Neural cell (in vitro differentiated cells): ENCODE measurements at regions not wholly inside any gene's neighbourhood (a gene's known extent, or its start where the extent isn't known, plus 50 kb on each side); places are given as distances from the start of the nearest gene placed in this dataset.

Experiments used
- H2AFZ ChIP-seq: fragments of 200-600, 300-800 bp; sonication (generic), shearing (Covaris generic); 2 replicates; pipeline ENCODE4 v1.6.0; 2014; ENCODE audit warnings: low read depth, mild to moderate bottlenecking, antibody characterized with exemption, low read length, moderate library complexity
- H3F3A ChIP-seq: fragments of 200-600 bp; shearing (Covaris generic); 2 replicates; pipeline ENCODE4 v1.6.1; 2016; ENCODE audit warnings: mild to moderate bottlenecking, moderate library complexity, mixed read lengths, antibody characterized with exemption, low read length; ENCODE audit not compliant: insufficient read depth, poor library complexity, severe bottlenecking
- H3K27ac ChIP-seq: fragments of 200-600, 300-800 bp; sonication (generic), shearing (Covaris generic); 2 replicates; pipeline ENCODE4 v1.5.1; 2014; ENCODE audit warnings: mild to moderate bottlenecking, low read length, moderate library complexity
- H3K27me3 ChIP-seq: fragments of 300-800, 200-600 bp; sonication (generic), shearing (Covaris generic); 2 replicates; pipeline ENCODE4 v1.6.0; 2014; ENCODE audit warnings: mild to moderate bottlenecking, low read depth, low read length, moderate library complexity; ENCODE audit not compliant: insufficient read depth
- H3K36me3 ChIP-seq: fragments of 300-800, 200-600 bp; sonication (generic), shearing (Covaris generic); 2 replicates; pipeline ENCODE4 v1.5.1; 2014; ENCODE audit warnings: mild to moderate bottlenecking, antibody characterized with exemption, low read length, moderate library complexity; ENCODE audit not compliant: insufficient read depth
- H3K4me2 ChIP-seq: fragments of 300-800, 200-600 bp; sonication (generic), shearing (Covaris generic); 2 replicates; pipeline ENCODE4 v1.6.0; 2014; ENCODE audit warnings: mild to moderate bottlenecking, low read length
- H3K4me3 ChIP-seq: fragments of 300-800, 200-600 bp; sonication (generic), shearing (Covaris generic); 2 replicates; pipeline ENCODE4 v1.5.1; 2014; ENCODE audit warnings: mild to moderate bottlenecking, low read length, moderate library complexity
- H3K79me2 ChIP-seq: fragments of 200-600 bp; shearing (Covaris generic); replicated peaks from 2 replicates; pipeline ENCODE4 v1.6.0; 2014; ENCODE audit warnings: mild to moderate bottlenecking, low read length, moderate library complexity; ENCODE audit not compliant: insufficient read depth
- H3K9ac ChIP-seq: fragments of 300-800, 200-600 bp; sonication (generic), shearing (Covaris generic); 2 replicates; pipeline ENCODE4 v1.6.1; 2016; ENCODE audit warnings: mild to moderate bottlenecking, low read length, mixed read lengths
- H3K9me2 ChIP-seq: fragments of 200-600 bp; shearing (Covaris generic); 2 replicates; pipeline ENCODE4 v1.6.1; 2016; ENCODE audit warnings: mild to moderate bottlenecking, low read length, mixed read lengths; ENCODE audit not compliant: insufficient read depth
- H3K9me3 ChIP-seq: fragments of 200-600, 300-800 bp; sonication (generic), shearing (Covaris generic); 2 replicates; pipeline ENCODE4 v1.6.1; 2016; ENCODE audit warnings: mild to moderate bottlenecking, mixed run types, low read length, moderate library complexity, mixed read lengths
- H4K20me1 ChIP-seq: fragments of 200-600 bp; shearing (Covaris generic); 2 replicates; pipeline ENCODE4 v1.6.1; 2016; ENCODE audit warnings: mild to moderate bottlenecking, mixed run types; ENCODE audit not compliant: insufficient read depth
- CTCF ChIP-seq: fragments of 450-650 bp; IDR thresholded peaks from 2 replicates; pipeline ENCODE4 v1.5.1; 2014; ENCODE audit warnings: antibody characterized with exemption, mild to moderate bottlenecking, moderate library complexity; ENCODE audit not compliant: poor library complexity, severe bottlenecking
- EP300 ChIP-seq: fragments of 450-650 bp; conservative IDR thresholded peaks from 2 replicates; pipeline ENCODE4 v1.6.1; 2014; ENCODE audit warnings: antibody characterized with exemption, mild to moderate bottlenecking, moderate library complexity; ENCODE audit not compliant: poor library complexity, severe bottlenecking
- EZH2 ChIP-seq: fragments of 200-600, 300-800 bp; shearing (Covaris generic), sonication (generic); IDR thresholded peaks from 2 replicates; pipeline ENCODE4 v1.6.1; 2014; ENCODE audit warnings: antibody characterized with exemption, low read length, borderline replicate concordance, mild to moderate bottlenecking; ENCODE audit not compliant: insufficient read depth, poor library complexity, severe bottlenecking
- MXI1 ChIP-seq: fragments of 450-650 bp; conservative IDR thresholded peaks from 2 replicates; pipeline ENCODE4 v1.6.1; 2014; ENCODE audit warnings: antibody characterized with exemption, mild to moderate bottlenecking; ENCODE audit not compliant: poor library complexity, severe bottlenecking
- POLR2AphosphoS5 ChIP-seq: IDR thresholded peaks from 2 replicates; pipeline ENCODE4 v1.6.1; 2012
- RAD21 ChIP-seq: fragments of 450-650 bp; conservative IDR thresholded peaks from 2 replicates; pipeline ENCODE4 v1.6.1; 2014; ENCODE audit warnings: antibody characterized with exemption, mild to moderate bottlenecking, moderate library complexity
- REST ChIP-seq: IDR thresholded peaks from 2 replicates; pipeline ENCODE4 v1.6.1; 2012; ENCODE audit warnings: borderline replicate concordance
- SMC3 ChIP-seq: fragments of 450-650 bp; conservative IDR thresholded peaks from 2 replicates; pipeline ENCODE4 v1.6.1; 2014; ENCODE audit warnings: antibody characterized with exemption, mild to moderate bottlenecking, moderate library complexity; ENCODE audit not compliant: poor library complexity
- TAF1 ChIP-seq: IDR thresholded peaks from 2 replicates; pipeline ENCODE4 v1.6.1; 2012; ENCODE audit warnings: low read depth

GRCh38 chr3:161573136-161573535 is 76.5 kb downstream of the OTOL1 start:
- no peaks in the 10 kb centered on the region for H3K79me2 ChIP-seq
- TF ChIP-seq CTCF (no peak), EZH2 (no peak), POLR2AphosphoS5 (no peak), EP300 (no peak), SMC3 (no peak), TAF1 (no peak), REST (no peak)
- no peak overlapping the region for H3K4me3 ChIP-seq
- H3K27ac ChIP-seq = no peak overlapping the region
- no peak overlapping the region for H3K9ac ChIP-seq
- H4K20me1 ChIP-seq = no peaks in the 10 kb centered on the region
- H3F3A ChIP-seq = peaks cover 5% of the 10 kb centered on the region
- no peaks in the 10 kb centered on the region for H3K9me3 ChIP-seq
- no peak overlapping the region for H3K4me2 ChIP-seq
- H3K9me2 ChIP-seq = no peaks in the 10 kb centered on the region
- H3K27me3 ChIP-seq = no peaks in the 10 kb centered on the region
- H3K36me3 ChIP-seq = no peaks in the 10 kb centered on the region
- no peak overlapping the region for H2AFZ ChIP-seq

- H3K4me3 ChIP-seq = no peak overlapping the region
- no peaks in the 10 kb centered on the region for H3K27me3 ChIP-seq
- H3F3A ChIP-seq = peaks cover 5% of the 10 kb centered on the region
- no peak overlapping the region for H2AFZ ChIP-seq
- H3K9me3 ChIP-seq = no peaks in the 10 kb centered on the region
- no peak overlapping the region for H3K4me2 ChIP-seq
- H3K27ac ChIP-seq = no peak overlapping the region
- H4K20me1 ChIP-seq = no peaks in the 10 kb centered on the region
- H3K9ac ChIP-seq = no peak overlapping the region
- TF ChIP-seq EZH2 (no peak), SMC3 (no peak), RAD21 (no peak), REST (no peak), TAF1 (no peak), EP300 (no peak), POLR2AphosphoS5 (no peak), MXI1 (no peak), CTCF (no peak)
- H3K36me3 ChIP-seq = no peaks in the 10 kb centered on the region
- no peaks in the 10 kb centered on the region for H3K9me2 ChIP-seq
- H3K79me2 ChIP-seq = no peaks in the 10 kb centered on the region
These were observed 79.3 kb downstream of the OTOL1 start for GRCh38 chr3:161575901-161576300.
